HG03097 (cell line): ENCODE measurements at regions not wholly inside any gene's neighbourhood (a gene's known extent, or its start where the extent isn't known, plus 50 kb on each side); places are given as distances from the start of the nearest gene placed in this dataset.
"Not testable (repeated sequence)": the region's sequence is repeated elsewhere in the genome, so short reads cannot be mapped to it uniquely, and the experiment has no call there.

ENCODE experiments used
- ATAC-seq: cut with Tn5 transposase; IDR thresholded peaks from one replicate; pipeline ENCODE4 v1.9.1; 2021; ENCODE audit not compliant: unreplicated experiment, low FRiP score

DNA sequence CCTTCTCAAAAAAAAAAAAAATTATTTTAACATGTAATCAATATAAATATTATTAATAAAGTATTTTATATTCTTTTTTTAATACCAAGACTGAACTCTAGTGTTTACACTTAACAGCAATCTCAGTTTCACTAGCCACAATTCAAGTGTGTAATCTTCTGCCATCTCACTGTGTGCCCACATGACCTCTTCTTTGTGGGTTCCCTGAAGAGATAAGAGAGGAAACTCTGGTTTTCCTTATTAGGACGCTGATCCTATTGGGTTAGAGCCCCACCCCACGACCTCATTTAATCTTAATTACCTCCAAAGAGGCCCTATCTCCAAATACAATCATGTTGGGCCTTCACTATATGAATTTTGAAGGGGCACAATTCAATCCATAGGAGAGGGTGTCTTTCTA, 177.6 kb downstream of the STK31 start:
- no peak for ATAC-seq

DNA sequence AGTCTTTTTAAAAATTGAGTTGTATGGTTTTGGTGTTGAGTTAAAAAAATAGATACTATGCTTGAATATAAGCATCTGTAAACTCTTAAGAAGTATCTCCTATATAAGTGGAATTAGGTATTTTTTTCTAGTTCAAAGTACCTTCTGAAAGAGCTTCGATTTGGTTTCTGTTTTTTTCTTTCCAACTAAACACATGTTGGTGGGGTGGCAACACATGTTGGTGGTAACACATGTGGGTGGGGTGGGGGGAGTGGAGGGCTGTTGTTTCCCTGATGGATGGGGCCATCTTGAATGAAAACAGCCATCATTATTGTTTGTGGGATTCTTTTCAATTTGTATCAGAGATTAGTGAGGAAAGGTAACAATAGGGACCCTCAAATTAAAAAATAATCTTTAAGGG, 178.9 kb downstream of the STK31 start:
- no peak for ATAC-seq

DNA sequence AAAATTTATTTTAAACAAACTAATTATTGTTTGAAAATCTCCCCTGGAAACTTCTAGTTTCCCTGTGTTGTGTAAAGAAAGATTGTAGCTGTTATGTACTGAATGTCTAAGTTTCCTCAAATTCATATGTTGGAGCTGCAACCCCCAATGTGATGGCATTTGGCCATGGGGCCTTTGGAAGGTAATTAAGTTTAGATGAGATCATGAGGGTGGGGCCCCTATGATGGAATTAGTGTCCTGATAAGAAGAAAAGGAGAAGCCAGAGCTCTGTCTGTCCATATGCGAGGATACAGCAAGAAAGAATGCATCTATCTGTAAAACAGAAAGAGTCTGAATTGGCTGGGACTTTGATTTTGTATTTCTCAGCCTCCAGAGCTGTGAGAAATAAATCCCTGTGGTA, 179.5 kb downstream of the STK31 start:
- ATAC-seq = no peak

DNA sequence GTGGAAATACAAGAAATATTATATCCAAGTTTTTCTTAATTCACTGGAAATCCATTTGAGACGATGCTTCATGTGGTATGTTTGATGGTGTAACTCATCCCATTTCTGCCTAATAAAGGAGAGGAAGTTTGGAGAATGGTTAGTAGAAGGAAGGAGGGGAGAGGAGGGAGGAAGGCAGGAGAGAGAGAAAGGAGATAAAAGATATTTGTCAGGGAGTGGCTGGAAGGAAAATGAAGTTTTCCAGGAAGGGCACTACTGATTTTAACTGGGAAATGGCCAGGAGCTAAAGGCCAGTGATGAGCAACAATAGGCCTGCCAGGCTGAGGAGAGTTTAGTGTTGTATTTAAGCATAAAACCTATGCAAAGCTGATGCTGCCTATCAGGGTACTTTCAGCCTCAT, 182.0 kb downstream of the STK31 start:
- ATAC-seq = no peak

DNA sequence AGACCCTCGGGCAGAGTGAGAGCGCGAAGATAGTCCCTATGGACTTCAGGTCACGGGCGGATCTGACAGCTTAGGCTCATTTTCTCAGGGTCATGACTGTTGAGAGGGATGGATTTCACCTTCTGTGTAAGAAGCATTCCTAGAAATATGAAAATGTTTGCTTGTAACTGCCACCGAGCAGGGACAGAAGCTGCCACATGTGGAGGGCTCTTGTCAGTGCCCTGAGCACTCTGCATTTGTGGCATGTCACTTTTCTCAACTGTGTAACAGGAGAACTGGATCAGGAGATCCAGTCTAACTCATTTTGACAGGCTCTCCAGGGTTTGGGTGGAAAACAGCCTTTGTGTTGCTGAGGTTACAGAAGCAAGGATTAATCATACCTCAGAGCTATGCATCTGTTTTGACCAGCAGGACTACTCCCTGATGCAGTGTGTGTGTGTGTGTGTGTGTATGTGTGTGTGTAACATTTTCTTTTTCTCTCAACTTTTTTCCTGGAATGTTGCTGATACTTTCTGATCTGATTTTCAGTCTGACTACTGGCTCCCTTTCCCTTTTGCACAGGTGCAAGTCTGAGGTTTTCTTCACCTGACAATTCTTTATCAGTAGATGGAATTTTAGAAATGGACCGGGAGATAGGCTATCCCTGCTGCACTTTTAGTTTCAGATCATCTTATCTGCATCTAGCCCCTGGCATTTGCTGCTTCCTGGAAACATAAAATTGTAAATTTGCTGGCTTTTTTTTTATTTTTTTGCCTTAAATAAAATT, 183.3 kb downstream of the STK31 start:
- no peak for ATAC-seq

DNA sequence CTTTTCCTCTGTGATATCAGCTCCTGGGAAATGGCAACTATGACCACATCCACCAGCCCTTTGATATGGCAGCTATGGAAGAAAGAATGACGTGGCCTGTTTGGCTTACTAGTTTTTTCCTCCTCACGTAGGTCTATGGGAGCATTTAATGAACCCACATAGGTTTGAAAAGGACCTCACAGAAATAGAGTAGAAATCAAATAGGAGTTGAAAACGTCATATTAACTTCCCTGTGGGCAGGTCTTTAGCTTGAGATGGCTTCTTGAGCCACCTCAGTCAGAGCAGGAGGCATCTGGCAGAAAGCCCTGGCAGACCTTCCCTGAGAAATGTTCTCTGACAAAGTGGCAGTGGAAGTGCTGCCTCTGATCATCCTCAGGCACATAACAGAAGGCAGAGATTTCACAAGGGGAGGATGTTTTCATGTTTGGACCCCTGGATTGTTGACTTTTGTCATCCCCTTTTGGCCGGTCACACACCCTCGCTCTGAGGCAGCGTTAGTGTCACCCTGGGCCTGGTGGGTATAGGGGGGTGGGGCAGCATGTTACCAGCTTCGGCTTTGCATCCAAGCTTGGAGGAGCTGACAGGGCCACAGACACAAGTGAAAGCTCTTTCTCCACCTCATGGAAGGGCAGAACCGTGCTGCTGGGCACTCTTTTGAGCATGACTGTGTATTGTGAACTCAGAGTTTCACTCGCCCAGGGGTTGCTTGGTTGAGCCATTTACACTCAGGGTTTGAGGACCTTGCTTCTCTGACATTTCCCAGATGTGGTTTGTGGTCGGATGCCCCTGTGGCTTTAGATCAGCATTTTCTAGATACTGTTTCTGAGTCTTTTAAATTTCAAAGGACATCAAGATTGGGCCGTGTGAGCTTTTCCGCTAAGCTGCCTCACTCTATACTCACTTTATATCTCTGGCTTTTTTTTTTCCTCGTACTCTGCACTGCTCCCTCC, 184.2 kb downstream of the STK31 start:
- ATAC-seq = no peak

DNA sequence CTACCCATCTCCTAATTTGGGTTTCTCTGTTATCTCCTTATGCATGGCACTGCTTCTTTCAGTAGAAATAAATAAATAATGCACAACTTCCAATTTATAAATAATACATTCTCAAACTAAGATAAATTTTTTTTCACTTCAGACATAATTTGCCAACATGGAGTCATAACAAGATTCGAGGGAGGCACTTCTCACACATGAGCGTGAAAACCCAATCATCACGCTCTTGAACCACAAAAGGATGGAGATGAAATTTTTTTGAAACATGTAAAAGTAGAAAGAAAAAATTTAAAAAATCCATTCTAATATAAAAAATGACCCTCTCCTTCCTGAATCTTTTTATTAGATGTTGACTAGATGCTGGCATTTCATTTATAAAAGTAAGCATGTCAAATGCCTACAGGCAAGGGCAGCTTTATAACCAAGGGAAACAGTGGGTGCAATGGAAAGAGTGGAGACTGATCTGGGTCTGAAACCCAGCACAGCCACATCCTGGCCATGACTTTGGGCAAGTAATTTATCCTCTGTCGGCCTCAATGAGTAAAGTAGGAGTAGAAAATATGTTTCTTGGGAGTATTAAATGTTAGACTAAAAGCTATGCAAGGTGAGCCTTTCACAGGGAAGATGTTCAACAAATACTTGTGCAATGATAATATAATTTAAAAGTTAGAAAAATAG, 185.0 kb downstream of the STK31 start:
- no peak for ATAC-seq

DNA sequence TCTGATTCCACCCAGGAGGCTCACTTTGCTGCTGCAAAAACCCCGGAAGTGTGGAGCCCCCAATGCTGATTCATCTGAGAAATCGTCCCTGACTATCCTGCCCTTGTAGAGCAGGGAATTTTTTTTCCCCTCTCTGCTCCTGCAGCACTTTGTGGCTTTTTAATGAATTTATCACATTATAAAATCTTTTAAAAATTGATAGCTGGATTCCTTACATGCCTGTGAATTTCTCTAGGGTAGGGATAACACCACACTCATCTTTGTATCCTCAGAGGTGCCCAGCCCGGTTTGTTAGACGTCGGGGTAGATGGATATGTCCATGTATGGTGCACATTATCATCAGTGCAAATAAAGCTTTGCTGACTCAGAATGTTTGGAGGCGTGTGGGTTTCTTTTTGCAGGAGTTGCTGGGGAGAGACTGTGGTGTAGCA, 185.7 kb downstream of the STK31 start:
- ATAC-seq = no peak

DNA sequence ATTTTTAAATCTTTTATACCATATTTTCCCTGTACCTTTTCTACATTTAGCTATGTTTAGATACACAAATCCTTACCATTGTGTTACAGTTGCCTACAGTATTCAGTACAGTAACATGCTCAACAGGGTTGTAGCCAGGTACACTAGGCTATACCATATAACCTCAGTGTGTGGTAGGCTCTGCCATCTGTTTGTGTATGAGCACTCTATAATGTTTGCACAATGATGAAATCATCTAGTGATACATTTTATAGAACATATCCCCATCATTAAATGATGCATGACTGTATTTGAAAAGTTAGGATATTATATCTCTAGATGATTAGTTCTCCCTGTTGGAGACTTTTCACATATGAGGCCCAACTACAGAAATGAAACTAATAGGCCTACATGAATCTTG, 188.6 kb downstream of the STK31 start:
- ATAC-seq = no peak

DNA sequence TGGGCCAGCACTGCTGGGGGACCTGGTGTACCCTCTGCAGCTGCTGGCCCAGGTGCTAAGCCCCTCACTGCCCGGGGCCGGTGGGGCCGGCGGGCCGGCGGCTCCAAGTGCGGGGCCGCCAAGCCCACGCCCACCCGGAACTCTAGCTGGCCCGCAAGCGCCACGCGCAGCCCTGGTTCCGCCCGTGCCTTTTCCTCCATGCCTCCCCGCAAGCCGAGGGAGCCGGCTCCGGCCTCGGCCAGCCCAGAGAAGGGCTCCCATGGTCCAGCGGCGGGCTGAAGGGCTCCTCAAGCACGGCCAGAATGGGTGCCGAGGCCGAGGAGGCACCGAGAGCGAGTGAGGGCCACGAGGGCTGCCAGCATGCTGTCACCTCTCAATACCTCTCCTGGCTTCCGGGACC, 194.9 kb downstream of the STK31 start:
- ATAC-seq = not testable (repeated sequence)

DNA sequence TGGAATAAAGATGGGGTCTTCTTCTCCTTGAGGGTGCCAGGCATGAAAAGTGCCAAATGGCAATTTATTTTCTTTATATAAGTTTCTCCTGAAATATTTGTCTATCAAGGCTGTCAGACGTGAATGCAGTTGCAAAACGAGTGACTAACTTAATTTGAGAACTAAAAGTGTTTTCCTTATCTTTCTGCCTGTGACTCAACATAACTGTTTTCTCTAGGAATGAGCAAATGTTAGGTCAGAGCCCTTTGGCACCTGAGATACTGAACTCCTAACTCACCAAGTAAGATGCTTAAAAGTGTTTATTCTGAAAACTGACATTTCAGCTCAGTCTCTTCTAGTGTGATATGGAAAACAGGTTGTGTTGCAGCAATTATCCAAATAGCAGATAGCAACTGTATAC, 197.0 kb downstream of the STK31 start:
- ATAC-seq = no peak

DNA sequence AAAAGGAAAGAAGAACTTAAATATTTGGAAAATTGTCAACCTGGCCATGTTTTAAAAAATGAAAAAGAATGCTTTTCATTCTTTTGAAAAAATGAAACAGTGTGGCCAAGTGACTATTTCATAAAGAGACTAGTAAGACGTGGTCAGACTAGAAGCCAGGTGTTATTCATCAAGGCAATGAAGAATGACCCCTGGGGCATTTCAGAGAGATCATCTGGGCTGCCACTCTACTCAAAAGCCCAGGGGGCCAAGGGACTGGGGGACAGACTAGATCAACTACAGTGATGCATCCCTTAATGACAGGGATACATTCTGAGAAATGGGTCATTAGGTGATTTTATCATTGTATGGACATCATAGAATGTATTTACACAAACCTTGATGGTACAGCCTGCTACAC, 199.4 kb downstream of the STK31 start:
- ATAC-seq = no peak

DNA sequence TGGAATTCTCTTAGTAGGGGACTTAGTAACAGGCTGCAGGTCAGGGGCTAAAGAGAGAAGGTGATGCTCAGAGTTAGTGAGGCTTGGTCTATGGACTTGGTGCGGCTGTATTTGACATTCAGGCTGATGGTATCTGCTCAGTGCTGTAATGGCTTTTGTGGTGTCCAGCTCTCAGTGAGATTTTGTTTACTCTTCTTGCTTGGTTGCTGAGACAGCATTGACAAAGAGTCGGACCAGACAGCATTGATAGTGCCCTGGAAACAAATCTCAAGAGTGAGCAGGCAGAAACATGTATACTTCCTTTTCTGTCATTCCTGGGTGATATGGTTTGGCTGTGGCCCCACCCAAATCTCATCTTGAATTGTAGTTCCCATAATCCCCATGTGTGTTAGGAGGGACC, 202.0 kb downstream of the STK31 start:
- ATAC-seq = no peak

DNA sequence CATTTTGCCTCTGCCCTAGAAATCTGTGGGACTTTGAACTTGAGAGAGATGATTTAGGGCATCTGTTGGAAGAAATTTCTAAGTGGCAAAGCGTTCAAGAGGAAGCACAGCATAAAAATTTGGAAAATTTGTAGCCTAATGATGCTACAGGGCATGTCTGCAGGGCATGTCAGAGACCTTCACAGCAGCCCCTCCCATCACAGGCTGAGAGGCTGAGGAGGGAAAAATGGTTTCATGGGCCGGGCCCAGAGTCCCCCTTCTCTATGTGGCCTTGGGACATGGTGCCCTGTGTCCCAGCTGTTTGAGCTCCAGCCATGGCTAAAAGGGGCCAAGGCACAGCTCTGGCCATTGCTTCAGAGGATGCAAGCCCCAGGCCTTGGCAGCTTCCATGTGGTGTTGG, 203.0 kb downstream of the STK31 start:
- no peak for ATAC-seq

DNA sequence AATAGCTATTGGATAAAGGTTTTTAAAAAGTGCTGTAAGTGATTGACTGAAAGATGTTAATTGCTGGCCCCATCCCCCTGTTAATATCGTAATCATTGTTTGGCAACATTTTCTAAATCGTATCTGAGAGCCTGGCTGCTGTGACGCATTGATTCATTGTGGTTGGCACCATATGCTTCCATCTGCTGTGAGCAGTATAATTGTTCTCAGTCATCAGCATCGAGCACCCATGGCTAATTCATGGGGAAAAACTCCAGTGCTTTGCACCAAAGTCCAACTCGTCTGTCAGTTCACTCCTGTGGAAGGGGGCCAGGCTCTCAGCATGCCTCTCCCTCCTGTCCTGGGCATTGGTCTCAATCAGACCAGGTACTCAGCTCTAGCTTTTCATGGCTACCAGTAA, 205.2 kb downstream of the STK31 start:
- ATAC-seq = no peak

DNA sequence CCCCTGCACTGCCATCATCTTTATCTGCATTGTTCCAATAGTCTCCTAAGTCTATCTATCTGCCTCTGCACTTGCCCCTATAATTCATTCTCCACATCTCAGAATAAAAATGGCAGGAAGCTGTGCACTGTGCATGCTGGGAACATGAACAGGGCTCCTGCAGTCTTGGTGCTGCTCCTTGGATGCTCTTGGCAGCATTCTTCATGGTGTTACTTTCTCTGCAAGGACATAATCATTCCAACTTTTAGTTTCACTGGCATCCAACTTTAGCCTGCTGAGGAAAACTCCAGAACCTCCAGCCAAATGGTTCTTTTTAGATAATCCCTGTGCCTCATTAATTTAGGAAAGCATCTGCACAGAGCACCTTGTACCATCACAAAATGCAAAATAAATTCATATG, 208.3 kb downstream of the STK31 start:
- no peak for ATAC-seq

DNA sequence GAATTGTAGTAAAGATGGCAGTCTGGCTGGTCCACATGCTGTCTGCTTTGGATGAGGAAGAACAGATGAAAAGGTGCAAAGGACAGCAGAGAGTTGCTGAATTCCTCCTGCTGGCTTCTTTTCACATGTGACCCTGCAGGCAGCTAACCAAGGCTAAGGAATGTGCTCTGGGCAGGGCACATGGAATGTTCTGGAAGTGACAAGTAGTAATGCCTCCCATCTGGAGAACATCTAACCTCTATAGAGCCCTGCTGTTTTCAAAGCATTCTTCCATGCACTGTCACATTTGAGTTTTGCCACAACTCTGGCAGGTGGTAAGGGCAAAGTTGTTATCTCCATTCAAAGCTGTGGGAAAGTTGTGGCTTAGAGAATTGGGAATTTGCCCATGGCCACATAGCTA, 208.8 kb downstream of the STK31 start:
- ATAC-seq = no peak

DNA sequence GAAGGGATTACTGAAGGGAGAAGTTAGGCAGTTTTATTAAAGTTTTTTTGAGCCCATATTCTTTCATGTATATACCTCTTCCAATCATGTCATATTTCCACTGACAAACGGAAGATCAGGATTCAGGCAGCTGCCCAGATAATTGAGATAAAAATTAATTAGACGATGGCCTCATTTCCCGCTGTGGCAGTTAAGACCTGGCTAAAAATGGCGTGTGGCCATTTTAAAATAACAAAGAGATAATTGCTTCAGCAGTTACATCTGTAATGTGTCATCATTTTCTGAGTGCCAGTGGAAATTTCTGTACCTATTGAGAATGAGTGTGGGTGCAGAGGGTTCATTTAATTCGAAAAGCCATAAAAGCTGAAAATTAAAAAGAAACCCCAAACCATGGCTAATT, 215.1 kb downstream of the STK31 start:
- no peak for ATAC-seq

DNA sequence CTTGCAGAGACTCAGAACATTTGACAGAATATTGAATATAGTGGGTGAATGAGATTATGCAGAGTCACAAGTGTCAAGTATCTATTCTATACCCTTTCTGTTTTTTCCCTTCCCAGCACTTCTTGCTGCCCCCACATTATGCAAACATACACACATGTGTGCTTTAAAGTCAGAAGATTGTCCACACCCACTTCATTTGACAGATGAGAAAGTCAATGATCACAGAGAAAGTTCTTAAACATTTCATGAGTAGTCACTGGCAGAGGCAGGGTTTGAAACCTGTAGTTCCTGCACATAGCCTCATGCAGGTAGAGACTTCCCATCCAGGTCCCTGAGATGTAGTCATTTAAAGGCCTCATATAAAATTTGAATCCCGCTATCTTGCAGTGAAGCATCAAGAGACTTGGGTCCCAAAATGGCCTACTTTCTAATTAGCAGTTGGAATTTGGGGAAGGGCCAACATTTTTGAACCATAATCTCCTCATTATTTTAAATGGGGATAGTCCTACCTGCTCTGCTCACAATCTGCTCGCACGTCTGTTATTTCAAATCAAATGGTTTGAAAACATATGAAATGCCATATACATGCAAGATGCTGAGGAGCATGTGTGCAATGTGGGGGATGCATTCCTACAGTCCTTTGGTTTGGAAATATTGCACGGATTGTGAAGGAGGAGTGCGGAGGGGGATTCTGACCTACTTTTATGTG, 217.8 kb downstream of the STK31 start:
- no peak for ATAC-seq

DNA sequence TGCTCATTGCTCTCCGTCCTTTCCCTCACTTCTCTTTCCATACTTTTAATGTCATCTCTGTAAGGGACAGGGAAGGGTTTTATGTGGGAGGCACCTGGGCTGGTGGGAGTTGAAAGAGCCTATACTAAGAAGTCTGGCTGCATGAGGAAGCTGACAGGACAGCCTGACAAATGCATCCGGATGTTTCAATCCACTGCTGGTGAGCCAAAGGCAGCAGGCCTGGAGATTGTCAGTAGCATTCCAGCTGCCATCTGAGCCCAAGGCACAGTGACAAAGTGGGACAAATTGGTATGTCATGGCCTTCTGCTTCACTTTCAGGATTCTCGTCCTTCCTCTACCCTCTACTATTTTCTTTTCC, 218.4 kb downstream of the STK31 start:
- no peak for ATAC-seq

DNA sequence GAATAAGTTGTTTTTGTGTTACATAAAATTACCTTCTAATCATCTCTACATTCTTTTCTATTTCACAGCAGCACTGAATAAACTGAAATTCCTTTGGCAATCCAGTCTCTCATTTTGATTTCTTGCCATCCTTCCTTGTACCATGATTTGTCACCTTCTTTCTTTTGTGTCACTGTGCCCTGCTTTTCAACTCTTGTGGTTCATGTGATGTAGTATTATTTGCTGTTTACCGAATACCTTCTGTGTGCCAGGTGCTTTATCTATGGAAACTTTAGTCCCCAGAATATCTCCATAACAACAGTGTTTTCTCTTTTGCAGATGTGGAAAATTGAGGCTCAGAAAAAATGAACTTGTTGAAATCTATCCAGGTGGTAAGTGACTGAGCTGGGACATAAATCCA, 220.3 kb downstream of the STK31 start:
- ATAC-seq = no peak
